ENCODE measurements at regions not wholly inside any gene's neighbourhood (a gene's known extent, or its start where the extent isn't known, plus 50 kb on each side); places are given as distances from the start of the nearest gene placed in this dataset.

GRCh38 chr9:111152614-111153406, 114.5 kb upstream of the LPAR1 start:
- H3K36me3 Mint-ChIP-seq = no peaks in the 10 kb centered on the region
- peaks cover 25% of the 10 kb centered on the region for H3K4me1 Mint-ChIP-seq (ENCODE audit: unreplicated experiment)
- no peak for DNase-seq (ENCODE audit: extremely low spot score, unreplicated experiment)
- H3K27ac Mint-ChIP-seq = no peak overlapping the region
- no peaks in the 10 kb centered on the region for H3K27me3 Mint-ChIP-seq
- TF ChIP-seq CTCF (conservative IDR thresholded peaks at IDR 0.05) = no peak
- no peaks in the 10 kb centered on the region for H3K9me3 Mint-ChIP-seq
- no peak overlapping the region for H3K4me3 Mint-ChIP-seq

- Mint-ChIP-seq H3K4me1 (ENCODE audit: unreplicated experiment) (peaks cover 23% of the 10 kb centered on the region), H3K4me3 (no peak overlapping the region), H3K27me3 (no peaks in the 10 kb centered on the region), H3K36me3 (no peaks in the 10 kb centered on the region), H3K27ac (no peak overlapping the region), H3K9me3 (no peaks in the 10 kb centered on the region)
- TF ChIP-seq CTCF (conservative IDR thresholded peaks at IDR 0.05) = no peak
- no peak for DNase-seq (ENCODE audit: extremely low spot score, unreplicated experiment)
These were observed 113.3 kb upstream of the LPAR1 start for GRCh38 chr9:111151537-111151936.

GRCh38 chr9:111150181-111150580, 111.9 kb upstream of the LPAR1 start:
- Mint-ChIP-seq H3K36me3 (no peaks in the 10 kb centered on the region), H3K27me3 (no peaks in the 10 kb centered on the region), H3K4me1 (ENCODE audit: unreplicated experiment) (peaks cover 28% of the 10 kb centered on the region), H3K27ac (no peak overlapping the region), H3K9me3 (no peaks in the 10 kb centered on the region), H3K4me3 (no peak overlapping the region)
- DNase-seq (ENCODE audit: extremely low spot score, unreplicated experiment) = no peak
- TF ChIP-seq CTCF (conservative IDR thresholded peaks at IDR 0.05) = no peak

GRCh38 chr9:111149018-111149759, 110.9 kb upstream of the LPAR1 start:
- DNase-seq (ENCODE audit: extremely low spot score, unreplicated experiment) = no peak
- H3K27ac Mint-ChIP-seq = no peak overlapping the region

More at GRCh38 chr9:111149018-111149759, 110.9 kb upstream of the LPAR1 start:
- H3K9me3 Mint-ChIP-seq = no peaks in the 10 kb centered on the region
- H3K4me1 Mint-ChIP-seq (ENCODE audit: unreplicated experiment) = peaks cover 22% of the 10 kb centered on the region
- H3K4me3 Mint-ChIP-seq = no peak overlapping the region
- TF ChIP-seq CTCF (conservative IDR thresholded peaks at IDR 0.05) = no peak
- H3K36me3 Mint-ChIP-seq = no peaks in the 10 kb centered on the region
- no peaks in the 10 kb centered on the region for H3K27me3 Mint-ChIP-seq
